K562 (cell line): ENCODE measurements at regions not wholly inside any gene's neighbourhood (a gene's known extent, or its start where the extent isn't known, plus 50 kb on each side); places are given as distances from the start of the nearest gene placed in this dataset.

Experiments
- ATAC-seq: fragments of 200-7000 bp; cut with Tn5 transposase; 3 replicates; pipeline ENCODE4 v1.9.1; 2020; ENCODE audit warnings: moderate library complexity
- BruUV-seq: library from RNA; stranded (reverse); fragments of 400-500 nt; replicated peaks from 2 replicates; lab custom pipeline; 2021; lab: Mats Ljungman, UMichigan
- CTCF ChIA-PET: fragments of 300-600 bp; formaldehyde crosslinking; extraction: SDS; loops from one replicate; lab custom pipeline; 2021; ENCODE audit warnings: low intra/inter-chr PET ratio; lab: Yijun Ruan, JAX
- POLR2A ChIA-PET: fragments of 300-600, 350-650 bp; sonication (Branson Sonifier 250); formaldehyde crosslinking; extraction: SDS; loops from one replicate; lab custom pipeline; 2021; ENCODE audit warnings: antibody characterized with exemption, inconsistent platforms; lab: Yijun Ruan, JAX
- DNase-seq, 4 experiments: peaks; one replicate each; pipeline versions ENCODE4 v3.0.0 to v3.0.0-alpha.2; 2011 to 2018; ENCODE audit warnings: low spot score in 3 of 4, mixed read lengths in 3 of 4; ENCODE audit errors: extremely low read depth in 1 of 4
- FAIRE-seq: peaks from 2 replicates; lab custom pipeline; 2011; peaks lifted over from hg19 to GRCh38; lab: Jason Lieb, UNC
- H2AFZ ChIP-seq: 2 replicates; pipeline ENCODE4 v1.6.0; 2011; ENCODE audit warnings: low read depth, low read length, control low read depth, inconsistent platforms
- H3K27ac ChIP-seq: fragments of 200-600 bp; 3 replicates; pipeline ENCODE4 v1.8.0; 2011; ENCODE audit warnings: low read depth, mild to moderate bottlenecking, control low read depth, inconsistent platforms, low read length, moderate library complexity, mixed read lengths; ENCODE audit errors: extremely low read depth
- H3K27me3 ChIP-seq, 2 experiments: fragments of 300-600 bp in 1 of 2; 2 replicates in 1 of 2; 3 replicates in 1 of 2; pipeline versions ENCODE4 v1.6.0 to v1.8.0; 2011; ENCODE audit warnings: inconsistent platforms in 2 of 2, low read length in 2 of 2, mild to moderate bottlenecking in 1 of 2, mixed read lengths in 1 of 2, moderate library complexity in 1 of 2; ENCODE audit not compliant: control insufficient read depth in 2 of 2, insufficient read depth in 2 of 2
- H3K36me3 ChIP-seq: fragments of 300-600 bp; 3 replicates; pipeline ENCODE4 v1.8.0; 2011; ENCODE audit warnings: mild to moderate bottlenecking, low read length, inconsistent platforms; ENCODE audit not compliant: control insufficient read depth, insufficient read depth
- H3K4me1 ChIP-seq, 2 experiments: fragments of 200-600 bp in 1 of 2; replicated peaks in 1 of 2; 2 replicates in 1 of 2; 3 replicates in 1 of 2; pipeline versions ENCODE4 v1.5.1 to v1.8.0; 2011; ENCODE audit warnings: inconsistent platforms in 2 of 2, low read length in 2 of 2, mild to moderate bottlenecking in 1 of 2, mixed read lengths in 1 of 2, moderate library complexity in 1 of 2; ENCODE audit not compliant: control insufficient read depth in 2 of 2, insufficient read depth in 2 of 2
- H3K4me2 ChIP-seq: 2 replicates; pipeline ENCODE4 v1.6.1; 2011; ENCODE audit warnings: low read length, control low read depth, inconsistent platforms, mixed read lengths; ENCODE audit not compliant: insufficient read depth
- H3K4me3 ChIP-seq: fragments of 200-600 bp; sonication (generic), shearing (Covaris generic); 2 replicates; pipeline ENCODE4 v1.5.1; 2016; ENCODE audit warnings: control low read depth, inconsistent platforms
- H3K79me2 ChIP-seq: fragments of 200-600 bp; 3 replicates; pipeline ENCODE4 v1.8.0; 2011; ENCODE audit warnings: low read length, inconsistent platforms; ENCODE audit not compliant: control insufficient read depth, insufficient read depth
- H3K9ac ChIP-seq, 2 experiments: 2 replicates each; pipeline versions ENCODE4 v1.6.0 to v1.6.1; 2011; ENCODE audit warnings: low read depth in 2 of 2, low read length in 2 of 2, control low read depth in 1 of 2, inconsistent platforms in 1 of 2, mild to moderate bottlenecking in 1 of 2, mixed read lengths in 1 of 2; ENCODE audit not compliant: insufficient read depth in 1 of 2
- H3K9me1 ChIP-seq: one replicate; pipeline ENCODE4 v1.6.0; 2011; ENCODE audit warnings: inconsistent platforms, mild to moderate bottlenecking, low read length, moderate library complexity; ENCODE audit not compliant: control insufficient read depth, insufficient read depth
- H3K9me3 ChIP-seq: replicated peaks from 2 replicates; pipeline ENCODE4 v1.5.1; 2011; ENCODE audit warnings: low read depth, low read length, inconsistent platforms; ENCODE audit not compliant: control insufficient read depth, insufficient read depth
- H4K20me1 ChIP-seq: replicated peaks from 2 replicates; pipeline ENCODE4 v1.6.1; 2011; ENCODE audit warnings: low read length, inconsistent platforms, mixed read lengths; ENCODE audit not compliant: control insufficient read depth, insufficient read depth
- FOXA3 ChIP-seq, 2 experiments: fragments of 450-650 bp in 1 of 2; sonication (generic) in 1 of 2; formaldehyde crosslinking; IDR thresholded peaks in 1 of 2; conservative IDR thresholded peaks in 1 of 2; 2 replicates each; pipeline versions ENCODE4 v1.4.0 to v1.8.0; 2020 to 2022; ENCODE audit warnings: mild to moderate bottlenecking in 2 of 2, missing genetic modification reagents in 1 of 2
- JUN ChIP-seq, 2 experiments: sonication (generic) in 1 of 2; formaldehyde crosslinking in 1 of 2; IDR thresholded peaks; 2 replicates each; pipeline versions ENCODE4 v1.6.1 to v1.8.0; 2012 to 2022; ENCODE audit warnings: borderline replicate concordance in 2 of 2, mild to moderate bottlenecking in 2 of 2, improper control_type of control experiment in 1 of 2, low read depth in 1 of 2, low read length in 1 of 2, missing genetic modification reagents in 1 of 2
- POLR2AphosphoS5 ChIP-seq: IDR thresholded peaks from 2 replicates; pipeline ENCODE4 v1.6.1; 2011; ENCODE audit warnings: mild to moderate bottlenecking, low read depth, low read length, moderate library complexity; ENCODE audit not compliant: control insufficient read depth, insufficient read depth
- TAF15 ChIP-seq: fragments of 200-400 bp; formaldehyde crosslinking; IDR thresholded peaks from 2 replicates; pipeline ENCODE4 v1.6.1; 2017; ENCODE audit warnings: mild to moderate bottlenecking, low read depth, low read length, moderate library complexity
- WGBS: fragments of 100-300 bp; shearing (Covaris generic); methylation state at CpG from one replicate; pipeline ENCODE4 v1.1.6; 2016; ENCODE audit warnings: low coverage, mixed read lengths; ENCODE audit not compliant: insufficient coverage; ENCODE audit errors: missing lambda C conversion rate; 5-methylcytosine and 5-hydroxymethylcytosine counted together
- in situ Hi-C: fragments of 300-500 bp; cut with MboI; formaldehyde crosslinking; loops from 4 replicates; pipeline ENCODE4 v1.15.0; 2018; ENCODE audit warnings: inconsistent platforms, mixed read lengths
- intact Hi-C: fragments of 100-400 bp; cut with micrococcal nuclease; formaldehyde crosslinking; loops from 2 replicates; pipeline ENCODE4 v1.14.2; 2022
- TF ChIP-seq, protein P1 (sequence below): sonication (generic); formaldehyde crosslinking; IDR thresholded peaks from 2 replicates; pipeline ENCODE4 v1.8.0; 2023; ENCODE audit warnings: missing genetic modification reagents, mild to moderate bottlenecking, borderline replicate concordance
- TF ChIP-seq, protein P2 (sequence below): sonication (generic); formaldehyde crosslinking; IDR thresholded peaks from 2 replicates; pipeline ENCODE4 v1.8.1; 2023; ENCODE audit warnings: mild to moderate bottlenecking, missing genetic modification reagents

GRCh38 chr22:22835242-22835641, 52.4 kb upstream of the IGLL5 start (continued):
- TF ChIP-seq, protein P1, sequence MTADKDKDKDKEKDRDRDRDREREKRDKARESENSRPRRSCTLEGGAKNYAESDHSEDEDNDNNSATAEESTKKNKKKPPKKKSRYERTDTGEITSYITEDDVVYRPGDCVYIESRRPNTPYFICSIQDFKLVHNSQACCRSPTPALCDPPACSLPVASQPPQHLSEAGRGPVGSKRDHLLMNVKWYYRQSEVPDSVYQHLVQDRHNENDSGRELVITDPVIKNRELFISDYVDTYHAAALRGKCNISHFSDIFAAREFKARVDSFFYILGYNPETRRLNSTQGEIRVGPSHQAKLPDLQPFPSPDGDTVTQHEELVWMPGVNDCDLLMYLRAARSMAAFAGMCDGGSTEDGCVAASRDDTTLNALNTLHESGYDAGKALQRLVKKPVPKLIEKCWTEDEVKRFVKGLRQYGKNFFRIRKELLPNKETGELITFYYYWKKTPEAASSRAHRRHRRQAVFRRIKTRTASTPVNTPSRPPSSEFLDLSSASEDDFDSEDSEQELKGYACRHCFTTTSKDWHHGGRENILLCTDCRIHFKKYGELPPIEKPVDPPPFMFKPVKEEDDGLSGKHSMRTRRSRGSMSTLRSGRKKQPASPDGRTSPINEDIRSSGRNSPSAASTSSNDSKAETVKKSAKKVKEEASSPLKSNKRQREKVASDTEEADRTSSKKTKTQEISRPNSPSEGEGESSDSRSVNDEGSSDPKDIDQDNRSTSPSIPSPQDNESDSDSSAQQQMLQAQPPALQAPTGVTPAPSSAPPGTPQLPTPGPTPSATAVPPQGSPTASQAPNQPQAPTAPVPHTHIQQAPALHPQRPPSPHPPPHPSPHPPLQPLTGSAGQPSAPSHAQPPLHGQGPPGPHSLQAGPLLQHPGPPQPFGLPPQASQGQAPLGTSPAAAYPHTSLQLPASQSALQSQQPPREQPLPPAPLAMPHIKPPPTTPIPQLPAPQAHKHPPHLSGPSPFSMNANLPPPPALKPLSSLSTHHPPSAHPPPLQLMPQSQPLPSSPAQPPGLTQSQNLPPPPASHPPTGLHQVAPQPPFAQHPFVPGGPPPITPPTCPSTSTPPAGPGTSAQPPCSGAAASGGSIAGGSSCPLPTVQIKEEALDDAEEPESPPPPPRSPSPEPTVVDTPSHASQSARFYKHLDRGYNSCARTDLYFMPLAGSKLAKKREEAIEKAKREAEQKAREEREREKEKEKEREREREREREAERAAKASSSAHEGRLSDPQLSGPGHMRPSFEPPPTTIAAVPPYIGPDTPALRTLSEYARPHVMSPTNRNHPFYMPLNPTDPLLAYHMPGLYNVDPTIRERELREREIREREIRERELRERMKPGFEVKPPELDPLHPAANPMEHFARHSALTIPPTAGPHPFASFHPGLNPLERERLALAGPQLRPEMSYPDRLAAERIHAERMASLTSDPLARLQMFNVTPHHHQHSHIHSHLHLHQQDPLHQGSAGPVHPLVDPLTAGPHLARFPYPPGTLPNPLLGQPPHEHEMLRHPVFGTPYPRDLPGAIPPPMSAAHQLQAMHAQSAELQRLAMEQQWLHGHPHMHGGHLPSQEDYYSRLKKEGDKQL (CRISPR knock-in tag), result 0 out of 2 replicates have a peak, but pooled peaks have one; percentile 6

- Histone ChIP-seq H4K20me1 (0 out of 2 replicates have a peak, but pooled peaks cover 7% of the 10 kb centered on the region), H3K9me3 (no peaks in the 10 kb centered on the region), H3K4me2 (no peak overlapping the region), H3K4me3 (no peak overlapping the region), H2AFZ (no peak overlapping the region), H3K27ac (no peak overlapping the region), H3K36me3 (no peaks in the 10 kb centered on the region), H3K79me2 (no peaks in the 10 kb centered on the region), H3K4me1 (peaks cover 0 to 7% of the 10 kb centered on the region in 2 experiments; a peak in 1 of 5 replicates), H3K9ac (no peak overlapping the region), H3K27me3 (peaks cover 23 to 33% of the 10 kb centered on the region in 2 experiments), H3K9me1 (peaks cover 3% of the 10 kb centered on the region)
- in situ Hi-C loops, result no loop called here
- CTCF ChIA-PET, result interaction anchor here (0.6 to 1.1 kb wide), 2 partner anchors 18 to 988 kb away, joined by 3 read pairs; no protein-coding TSS in a partner anchor
- POLR2A ChIA-PET, result interaction anchor here (0.6 to 4.2 kb wide), 8 partner anchors 9 to 114 kb away, joined by 3 to 40 read pairs (median 6); no protein-coding TSS in a partner anchor
- no peak for FAIRE-seq
- intact Hi-C loops, result no loop called here
- no peak for ATAC-seq
- no peak for DNase-seq
- no TSS peak for BruUV-seq
- 2% methylated on average over 3 of the region's 3 CpGs for WGBS
- TF ChIP-seq, protein P2, sequence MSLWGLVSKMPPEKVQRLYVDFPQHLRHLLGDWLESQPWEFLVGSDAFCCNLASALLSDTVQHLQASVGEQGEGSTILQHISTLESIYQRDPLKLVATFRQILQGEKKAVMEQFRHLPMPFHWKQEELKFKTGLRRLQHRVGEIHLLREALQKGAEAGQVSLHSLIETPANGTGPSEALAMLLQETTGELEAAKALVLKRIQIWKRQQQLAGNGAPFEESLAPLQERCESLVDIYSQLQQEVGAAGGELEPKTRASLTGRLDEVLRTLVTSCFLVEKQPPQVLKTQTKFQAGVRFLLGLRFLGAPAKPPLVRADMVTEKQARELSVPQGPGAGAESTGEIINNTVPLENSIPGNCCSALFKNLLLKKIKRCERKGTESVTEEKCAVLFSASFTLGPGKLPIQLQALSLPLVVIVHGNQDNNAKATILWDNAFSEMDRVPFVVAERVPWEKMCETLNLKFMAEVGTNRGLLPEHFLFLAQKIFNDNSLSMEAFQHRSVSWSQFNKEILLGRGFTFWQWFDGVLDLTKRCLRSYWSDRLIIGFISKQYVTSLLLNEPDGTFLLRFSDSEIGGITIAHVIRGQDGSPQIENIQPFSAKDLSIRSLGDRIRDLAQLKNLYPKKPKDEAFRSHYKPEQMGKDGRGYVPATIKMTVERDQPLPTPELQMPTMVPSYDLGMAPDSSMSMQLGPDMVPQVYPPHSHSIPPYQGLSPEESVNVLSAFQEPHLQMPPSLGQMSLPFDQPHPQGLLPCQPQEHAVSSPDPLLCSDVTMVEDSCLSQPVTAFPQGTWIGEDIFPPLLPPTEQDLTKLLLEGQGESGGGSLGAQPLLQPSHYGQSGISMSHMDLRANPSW, result 0 out of 2 replicates have a peak, but pooled peaks have one; percentile 24
- TF ChIP-seq TAF15 (no peak), JUN (IDR thresholded peaks at IDR 0.05; ENCODE audit: borderline replicate concordance, low read depth, low read length) (no peak), JUN (CRISPR knock-in tag; IDR thresholded peaks at IDR 0.05; ENCODE audit: borderline replicate concordance) (0 out of 2 replicates have a peak, but pooled peaks have one; percentile 61), POLR2AphosphoS5 (no peak), FOXA3 (CRISPR knock-in tag; conservative IDR thresholded peaks at IDR 0.05 in 1 of 2, IDR thresholded peaks at IDR 0.05 in 1 of 2) (no peak)
Observed at GRCh38 chr22:22835771-22836291, 51.8 kb upstream of the IGLL5 start.
